GM21360 (cell line): ENCODE measurements at regions not wholly inside any gene's neighbourhood (a gene's known extent, or its start where the extent isn't known, plus 50 kb on each side); places are given as distances from the start of the nearest gene placed in this dataset.
"Not testable (repeated sequence)": the region's sequence is repeated elsewhere in the genome, so short reads cannot be mapped to it uniquely, and the experiment has no call there.

Source experiments
- ATAC-seq: cut with Tn5 transposase; IDR thresholded peaks from one replicate; pipeline ENCODE4 v1.9.1; 2021; ENCODE audit warnings: mild to moderate bottlenecking, moderate library complexity; ENCODE audit not compliant: unreplicated experiment

DNA sequence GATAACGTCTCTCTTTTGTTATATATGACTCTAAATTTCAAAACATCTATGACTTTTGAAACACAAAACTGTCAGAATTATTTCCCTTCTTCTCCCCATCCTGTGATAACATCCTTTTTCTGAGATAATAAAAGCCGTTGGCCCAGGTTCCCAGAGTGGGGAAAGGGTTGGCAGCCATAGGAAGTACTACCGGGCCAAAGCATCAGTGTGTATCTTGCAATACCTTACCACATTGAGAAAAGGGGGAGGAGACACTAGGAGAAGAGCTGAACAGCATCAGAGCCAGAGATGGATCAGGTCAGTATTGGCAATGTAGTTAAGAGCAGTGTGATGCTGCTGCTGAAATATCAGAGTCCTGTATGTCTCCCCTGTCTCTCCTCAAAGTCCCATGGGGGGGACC is 210.0 kb upstream of the PROK2 start:
- no peak for ATAC-seq

DNA sequence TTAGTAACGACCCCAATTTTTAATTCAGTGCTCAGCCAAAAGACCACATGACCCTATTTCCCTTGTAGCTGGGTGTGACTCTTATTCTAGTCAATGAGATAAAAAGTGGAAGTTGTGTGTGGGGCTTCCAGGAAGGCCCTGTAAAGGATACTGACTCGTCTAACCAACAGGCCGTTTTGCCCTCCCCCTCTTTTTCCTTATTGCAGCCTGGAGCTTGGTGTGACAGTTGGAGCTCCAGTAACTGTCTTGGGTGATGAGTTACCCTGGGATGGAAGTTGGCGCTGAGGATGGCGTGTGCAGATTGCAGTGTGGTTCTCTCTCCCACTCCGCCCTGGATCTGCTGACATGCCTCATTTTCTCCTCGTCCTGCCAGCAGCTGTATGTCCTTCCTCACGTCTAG is 209.3 kb upstream of the PROK2 start:
- no peak for ATAC-seq

DNA sequence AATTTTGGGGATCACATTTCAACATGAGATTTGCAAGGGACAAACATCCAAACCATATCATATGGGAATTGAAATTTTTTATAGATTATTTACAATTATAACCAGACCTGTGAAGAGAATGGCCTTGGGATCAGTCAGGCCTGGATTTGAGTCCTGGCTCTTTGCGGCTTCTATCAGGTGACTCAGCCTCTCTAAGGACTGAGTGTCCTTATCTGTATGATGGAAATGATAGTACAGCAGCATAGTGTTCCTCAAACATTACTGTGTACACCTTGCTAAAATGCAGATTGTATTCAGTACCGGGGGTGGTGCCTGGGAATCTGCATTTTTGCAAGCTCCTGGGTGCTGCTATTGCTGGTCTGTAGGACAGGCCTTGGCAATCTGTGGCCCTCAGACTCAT is 206.7 kb upstream of the PROK2 start:
- ATAC-seq: no peak

DNA sequence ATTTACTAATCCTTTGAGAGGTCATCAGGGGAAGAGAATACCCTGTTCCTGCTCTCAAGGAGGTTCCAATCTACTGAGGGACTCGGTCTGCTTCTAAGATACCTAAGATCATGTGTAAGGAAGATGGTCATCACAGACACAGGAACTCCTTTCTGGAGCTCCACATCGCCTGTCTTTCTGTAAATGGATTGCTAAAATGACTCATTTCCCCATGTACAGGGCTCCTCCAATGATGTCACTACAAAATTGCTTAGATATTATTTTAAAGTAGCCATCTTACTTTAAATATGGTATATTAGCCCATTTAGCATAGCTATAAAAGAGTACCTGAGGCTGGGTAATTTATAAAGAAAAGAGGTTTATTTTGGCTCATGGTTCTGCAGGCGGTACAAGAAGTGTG is 206.1 kb upstream of the PROK2 start:
- no peak for ATAC-seq

DNA sequence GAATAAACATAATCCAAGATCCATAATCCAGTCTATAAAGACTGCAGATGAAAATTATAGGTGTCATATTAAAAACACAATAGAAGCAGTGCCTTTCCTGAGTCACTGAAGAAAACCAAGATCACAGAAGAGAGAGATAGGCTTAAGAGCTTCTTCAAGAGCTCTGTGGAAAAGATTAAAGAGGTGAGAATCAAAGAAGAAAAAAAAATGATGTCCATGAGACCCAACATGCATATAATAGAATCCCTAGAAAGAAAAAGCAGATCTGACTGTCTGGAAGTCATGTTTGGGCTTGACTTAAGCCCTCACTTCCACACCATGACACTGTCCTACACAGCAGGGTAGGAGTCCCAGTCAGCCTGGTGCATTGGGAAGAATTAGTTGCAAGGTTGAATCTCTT is 205.6 kb upstream of the PROK2 start:
- no peak for ATAC-seq

DNA sequence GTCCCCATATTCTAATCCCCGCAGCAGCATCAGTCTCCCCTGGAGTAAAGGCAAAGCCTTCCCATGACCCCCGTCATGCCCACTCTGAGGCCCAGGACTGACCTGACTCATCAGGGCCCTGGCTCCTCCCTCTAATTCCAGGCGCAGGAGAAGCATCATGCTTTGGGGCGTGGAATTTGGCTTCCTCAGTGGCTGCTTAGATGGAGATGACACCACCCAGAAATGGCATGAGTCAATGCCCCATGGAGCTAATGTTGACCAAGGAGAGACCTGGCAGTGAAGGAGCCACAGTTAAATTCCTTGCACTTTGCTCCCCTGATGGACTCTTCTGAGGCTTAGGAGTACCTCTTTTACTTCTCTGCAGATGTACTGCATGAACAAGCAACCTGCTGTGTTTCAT is 204.2 kb upstream of the PROK2 start:
- no peak for ATAC-seq

DNA sequence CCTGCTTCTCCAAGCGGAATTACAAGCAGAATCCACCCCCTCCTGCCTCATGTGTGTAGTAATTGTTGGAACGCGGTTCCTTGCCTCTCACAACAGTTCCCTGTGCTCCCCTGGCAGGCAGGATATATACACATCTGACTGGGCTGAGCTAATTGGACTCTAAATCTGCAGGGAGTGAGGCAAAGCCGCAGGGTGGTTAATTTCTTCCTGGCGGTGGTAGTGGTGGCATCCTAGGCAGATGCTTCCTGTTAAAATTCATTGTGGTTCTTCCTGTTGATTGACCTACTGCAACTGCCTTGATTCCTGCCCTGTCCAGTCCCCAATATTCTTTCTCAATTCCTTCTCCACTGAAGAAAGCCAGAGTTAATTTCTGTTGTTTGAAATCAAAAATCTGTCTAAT is 202.9 kb upstream of the PROK2 start:
- no peak for ATAC-seq

DNA sequence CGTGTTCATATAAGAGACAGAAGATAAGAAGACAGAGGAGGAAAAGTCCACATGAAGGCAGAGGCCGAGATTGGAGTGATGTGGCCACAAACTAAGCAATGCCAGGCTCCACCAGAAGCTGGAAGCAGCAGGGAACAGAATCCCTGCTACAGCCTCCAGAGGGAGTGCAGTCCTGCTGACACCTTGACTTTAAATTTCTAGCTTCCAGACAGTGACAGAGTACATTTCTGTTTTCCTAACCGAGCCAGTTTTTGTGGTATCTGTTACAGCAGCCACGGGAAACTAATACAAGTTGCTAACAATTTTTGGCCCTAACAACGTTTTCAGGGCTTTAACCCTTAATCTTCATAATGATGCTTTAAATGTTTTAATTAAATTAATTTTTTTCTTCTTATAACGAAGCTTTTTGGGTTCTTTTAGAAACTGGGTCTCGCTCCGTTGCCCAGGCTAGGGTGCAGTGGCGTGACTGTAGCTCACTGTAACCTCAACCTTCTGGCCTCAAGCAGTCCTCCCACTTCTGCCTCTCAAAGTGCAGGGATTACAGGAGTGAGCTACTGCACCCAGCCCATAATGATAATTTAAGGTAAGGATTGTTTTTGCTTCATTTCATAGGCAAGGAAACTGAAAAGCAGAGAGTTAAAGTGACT is 202.3 kb upstream of the PROK2 start:
- ATAC-seq: no peak

DNA sequence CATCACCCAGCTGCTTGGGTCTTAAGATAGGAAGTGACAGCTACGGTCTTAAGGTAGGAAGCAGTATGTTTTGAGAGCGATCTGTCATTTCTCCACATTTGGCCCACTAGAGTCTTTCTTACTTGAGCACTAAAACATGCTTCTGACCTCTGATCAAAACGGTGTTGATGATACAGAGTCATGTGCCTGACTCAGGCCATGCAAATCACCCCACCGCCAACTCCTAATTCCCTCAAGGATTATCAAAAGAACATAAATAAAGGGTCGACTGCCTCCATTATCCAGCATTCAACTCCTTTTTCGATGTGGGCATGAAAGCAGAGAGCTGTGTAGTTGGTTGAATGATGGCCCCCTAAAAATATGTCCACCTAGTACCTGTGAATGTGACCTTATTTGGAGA is 201.7 kb upstream of the PROK2 start:
- ATAC-seq: no peak

DNA sequence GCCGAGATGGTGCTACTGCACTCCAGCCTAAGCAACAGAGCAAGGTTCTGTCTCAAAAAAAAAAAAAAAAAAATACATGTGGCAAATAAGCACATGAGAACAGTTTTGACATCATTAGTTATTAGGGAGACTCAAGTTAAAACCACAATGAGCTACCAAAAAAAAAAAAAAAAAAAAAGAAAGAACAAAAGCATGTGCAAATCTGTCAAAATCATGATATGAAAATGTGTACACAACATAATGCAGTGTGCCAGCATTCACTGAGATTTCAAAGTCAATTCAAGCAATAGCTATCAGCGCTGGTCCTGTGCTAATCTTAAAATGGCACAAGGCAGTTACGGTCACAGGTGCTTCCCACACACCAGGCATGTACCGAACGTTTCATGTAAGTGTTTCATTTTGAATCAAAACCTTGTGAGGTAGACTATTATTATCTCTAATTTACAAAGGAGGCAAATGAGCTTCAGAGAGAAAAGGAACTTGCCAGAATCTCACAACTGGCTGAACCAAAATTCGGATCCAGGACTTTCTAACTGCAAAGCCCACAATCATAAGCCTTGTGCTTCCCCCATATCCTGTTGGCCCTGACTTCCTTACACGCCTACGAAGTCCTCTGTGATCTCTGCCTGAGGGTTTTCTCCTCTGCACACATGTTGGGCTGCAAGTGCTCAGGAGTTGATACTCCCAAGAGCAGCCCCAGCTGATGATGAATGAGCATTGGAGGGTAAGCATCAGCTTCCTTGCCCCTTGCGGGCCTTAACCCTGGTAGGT is 200.1 kb upstream of the PROK2 start:
- ATAC-seq: peak; percentile 86

DNA sequence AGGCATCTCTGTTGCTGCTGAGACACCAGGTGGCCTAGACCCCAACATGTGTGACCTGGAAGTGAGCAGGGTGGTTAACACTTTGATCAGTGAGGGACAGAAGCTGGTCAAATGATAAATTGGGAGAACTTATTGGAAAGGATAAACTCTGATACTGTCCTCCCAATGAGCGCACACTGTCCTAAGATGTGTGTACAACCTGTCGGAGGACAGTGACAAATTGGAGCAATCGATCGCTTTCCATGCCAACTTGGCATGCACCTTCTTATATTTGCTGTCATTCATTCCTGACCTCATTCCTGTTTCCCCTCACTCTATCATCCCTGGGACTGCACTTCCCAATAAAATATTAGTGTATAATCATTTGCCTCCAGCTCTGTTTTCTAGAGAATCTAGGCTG is 198.7 kb upstream of the PROK2 start:
- ATAC-seq: no peak

DNA sequence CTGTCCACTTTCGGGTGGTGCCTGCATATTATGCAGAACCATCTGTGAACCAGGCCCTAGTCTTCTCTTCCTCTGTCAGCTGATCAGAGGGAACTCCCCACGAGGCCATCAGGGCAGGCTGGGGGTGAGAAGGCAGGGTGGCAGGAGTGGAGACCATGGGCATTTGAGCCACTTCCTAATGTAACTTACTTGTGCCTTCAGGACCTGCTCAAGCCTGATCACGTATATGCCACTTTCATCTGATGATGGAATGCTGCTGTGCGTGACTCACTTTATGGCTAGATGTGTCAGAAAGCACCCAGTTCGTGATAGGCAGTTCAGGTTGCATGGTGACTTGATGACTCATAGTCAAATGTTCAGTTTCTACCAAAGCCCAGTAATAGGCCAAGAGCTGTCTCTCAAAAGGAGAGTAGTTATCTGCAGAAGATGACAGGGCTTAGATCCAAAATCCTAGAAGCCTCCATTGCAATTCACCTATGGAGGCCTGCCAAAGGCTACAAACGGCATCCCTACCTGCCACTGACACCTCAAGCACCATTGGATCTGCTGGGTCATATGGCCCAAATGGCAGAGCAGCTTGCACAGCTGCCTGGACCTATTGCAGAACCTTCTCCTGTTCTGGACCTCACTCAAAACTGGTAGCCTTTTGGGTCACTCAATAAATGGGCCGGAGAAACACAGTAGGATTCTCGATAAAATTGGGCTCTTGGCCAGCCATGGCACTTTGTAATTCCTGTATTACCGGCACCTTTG is 197.7 kb upstream of the PROK2 start:
- ATAC-seq: not testable (repeated sequence)

DNA sequence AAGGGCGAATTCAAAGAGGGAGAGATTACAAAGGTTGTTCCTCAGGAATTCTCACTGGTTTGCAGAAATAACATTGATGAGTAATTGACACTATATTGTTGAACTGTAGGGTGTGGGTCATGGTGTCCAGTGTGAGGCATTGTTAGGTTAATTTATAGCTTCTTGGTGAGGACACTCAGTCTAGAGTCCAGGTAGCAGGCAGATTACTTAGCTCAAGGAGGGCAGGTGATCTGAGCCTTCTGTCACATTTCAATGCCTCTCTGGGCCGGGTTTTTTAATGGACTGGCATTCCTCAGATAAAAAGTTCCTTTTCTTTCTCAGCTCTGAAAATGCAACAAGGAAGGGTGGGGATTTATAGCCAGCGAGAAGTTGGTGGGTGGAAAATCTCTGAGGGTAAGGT is 194.2 kb upstream of the PROK2 start:
- no peak for ATAC-seq

DNA sequence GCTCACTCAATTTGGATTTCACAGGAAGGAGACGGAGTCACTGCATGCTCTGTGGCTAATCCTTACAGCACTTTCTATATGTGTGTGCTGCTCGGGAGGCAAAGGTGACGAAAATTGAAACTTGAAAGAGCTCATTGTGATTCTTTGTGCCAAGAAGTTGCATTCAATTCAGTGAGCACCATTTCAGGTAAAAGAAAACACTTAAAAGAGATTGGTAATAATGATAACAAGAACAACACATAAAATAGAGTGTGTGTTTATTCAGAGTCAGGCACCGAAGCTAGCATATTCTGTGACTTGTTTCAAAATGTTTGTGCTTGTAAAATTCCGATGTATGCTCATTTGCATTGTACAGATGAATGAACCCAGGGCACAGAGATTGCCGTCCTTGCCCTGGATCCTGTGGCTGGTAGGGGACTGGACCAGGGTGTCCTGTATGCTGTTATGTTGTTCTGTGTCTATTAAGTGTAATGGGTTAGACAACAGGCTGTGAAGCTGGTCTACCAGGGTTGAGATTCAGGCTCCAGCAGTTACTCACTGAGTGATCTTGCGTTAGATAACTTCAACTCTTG is 193.3 kb upstream of the PROK2 start:
- ATAC-seq: peak; percentile 88

DNA sequence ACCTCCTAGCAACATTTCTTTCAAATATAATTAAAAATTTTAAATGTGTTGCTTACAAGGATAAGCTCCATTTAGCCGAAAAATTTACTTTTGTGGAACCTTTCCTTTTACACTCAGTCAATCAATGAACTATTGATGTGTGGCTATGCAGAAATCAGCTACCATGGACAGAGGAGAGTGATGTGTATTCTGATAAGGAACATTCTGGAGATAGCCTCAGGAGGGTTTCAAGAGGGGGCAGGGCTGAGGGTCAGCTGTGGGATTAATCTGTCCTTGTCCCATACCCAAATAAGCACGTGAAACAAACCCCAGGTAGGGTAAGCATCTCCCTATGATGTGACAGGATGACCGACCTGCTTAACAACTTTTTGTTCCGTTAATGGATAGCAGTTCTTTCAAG is 192.6 kb upstream of the PROK2 start:
- no peak for ATAC-seq

DNA sequence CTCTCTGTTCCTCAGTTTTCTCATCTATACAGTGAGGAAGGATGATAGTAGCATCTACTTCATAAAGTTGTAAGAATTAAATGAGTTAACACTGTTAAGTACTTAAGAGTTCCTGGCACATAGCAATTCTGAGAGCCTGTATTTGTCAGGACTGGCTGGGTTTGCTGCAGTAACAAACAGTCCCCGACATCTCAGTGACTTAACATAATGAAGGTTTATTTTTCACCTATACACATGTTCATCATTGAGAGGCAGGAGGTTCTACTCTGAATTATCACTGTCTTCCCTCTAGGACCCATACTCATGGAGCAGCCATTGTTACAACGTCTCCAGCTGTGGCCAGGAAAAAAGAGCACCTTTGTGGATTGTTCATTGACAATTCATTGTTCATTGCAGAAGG is 190.6 kb upstream of the PROK2 start:
- no peak for ATAC-seq

DNA sequence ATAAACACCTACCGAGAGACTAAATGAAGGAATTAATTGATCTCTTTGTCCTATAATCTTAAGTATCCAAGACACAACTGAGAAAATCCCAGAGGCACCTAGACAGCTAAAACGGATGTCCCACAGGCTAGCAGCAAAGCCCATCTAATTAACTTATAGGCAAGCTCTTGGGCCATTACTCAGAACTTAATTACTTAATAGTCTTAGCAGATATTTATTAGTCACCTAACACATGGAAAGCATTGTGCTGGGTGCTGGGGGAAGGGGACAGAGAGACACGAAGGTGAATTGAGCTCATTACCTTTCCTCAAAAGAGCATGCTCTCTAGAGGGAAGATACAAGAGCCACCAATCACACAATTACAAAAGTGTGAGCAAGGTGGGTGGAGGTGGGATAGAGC is 189.8 kb upstream of the PROK2 start:
- ATAC-seq: no peak

DNA sequence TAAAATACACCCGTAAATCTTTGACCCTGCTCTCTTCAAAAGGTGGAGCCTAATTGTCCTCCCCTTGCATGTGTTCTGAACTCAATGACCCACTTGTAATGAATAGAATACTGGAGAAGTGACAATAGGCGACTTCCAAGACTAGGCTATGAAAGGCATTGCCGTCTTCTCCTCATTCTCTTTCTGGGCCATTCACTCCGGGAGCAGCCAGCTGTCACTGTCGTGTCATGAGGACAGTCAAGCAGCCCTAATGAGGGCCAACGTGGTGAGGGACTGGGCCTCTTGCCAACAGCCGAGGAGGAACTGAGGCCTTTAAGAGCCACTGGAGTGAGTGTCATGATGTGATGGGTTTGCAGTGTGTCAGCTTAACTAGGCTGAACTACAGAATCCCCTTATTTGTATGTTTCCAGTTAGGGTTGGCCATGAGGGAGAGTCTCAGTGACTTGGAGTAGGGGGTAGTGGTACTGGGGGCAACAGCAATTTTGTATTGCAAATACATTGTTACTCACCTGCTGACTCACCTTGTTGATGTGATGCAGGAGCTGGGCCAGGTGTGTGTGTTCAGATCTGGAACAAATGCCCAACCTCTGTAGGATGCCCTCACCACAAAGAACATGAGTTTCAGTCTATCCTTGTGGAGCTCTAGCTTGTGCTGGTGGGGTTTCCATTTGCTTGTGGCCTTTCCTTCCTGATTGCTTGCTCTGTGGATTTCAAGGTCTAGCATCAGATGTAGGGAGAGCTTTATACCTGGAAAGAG is 188.5 kb upstream of the PROK2 start:
- no peak for ATAC-seq

DNA sequence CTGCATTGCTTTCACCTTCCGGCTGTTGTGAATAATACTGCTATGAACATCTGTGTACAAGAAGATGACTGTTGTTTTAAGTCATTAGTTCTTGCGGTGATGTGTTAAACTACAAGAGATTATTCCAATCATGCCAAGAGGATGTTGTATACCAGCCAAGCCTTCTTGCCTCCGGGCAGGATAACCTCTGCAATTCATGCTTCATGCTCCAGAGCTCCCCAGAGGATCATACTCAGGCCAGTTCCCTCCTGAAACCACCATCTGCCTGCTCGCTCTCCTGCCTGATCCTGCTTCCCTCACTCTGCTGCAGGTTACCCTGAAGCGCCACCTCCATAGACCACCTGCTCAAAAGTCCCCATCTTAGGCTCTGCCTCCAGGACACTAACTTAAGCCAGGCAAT is 187.1 kb upstream of the PROK2 start:
- ATAC-seq: no peak

DNA sequence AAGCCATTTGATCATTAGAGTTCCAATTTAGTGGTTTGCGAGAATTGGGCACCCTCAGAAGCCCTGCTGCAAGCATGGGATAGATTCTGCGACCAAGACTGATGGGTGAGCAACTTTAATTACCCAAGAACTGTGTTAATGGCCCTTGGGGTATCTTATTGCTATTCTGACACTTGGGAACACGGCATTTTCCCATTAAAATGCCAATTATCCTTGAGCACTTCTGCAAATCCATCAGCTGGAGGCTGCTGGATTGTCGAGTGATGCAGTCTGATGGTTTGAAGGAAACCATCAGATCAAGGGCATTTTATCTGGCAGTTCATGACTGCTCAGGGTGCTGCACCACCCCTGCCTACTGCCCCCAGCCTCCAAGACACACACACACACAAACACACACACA is 183.6 kb upstream of the PROK2 start:
- no peak for ATAC-seq

DNA sequence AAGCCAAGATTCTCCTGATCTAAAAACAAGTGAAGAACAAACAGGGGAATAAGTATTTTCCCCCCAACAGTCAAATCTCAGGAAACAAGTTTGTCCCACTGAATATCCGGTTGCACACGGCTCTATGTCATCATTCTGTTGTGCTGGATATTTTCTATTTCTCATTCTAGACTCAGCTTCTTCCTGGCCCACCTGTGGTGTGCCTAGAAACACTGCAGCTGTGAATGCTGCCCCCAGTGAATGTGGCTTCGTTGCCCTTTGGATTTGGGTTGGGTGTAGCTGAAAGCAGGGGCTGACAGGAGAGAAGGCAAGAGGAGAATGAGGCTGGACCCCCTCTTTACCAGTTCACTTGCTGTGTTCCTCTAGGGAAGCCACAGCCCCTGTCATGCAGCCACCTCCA is 181.2 kb upstream of the PROK2 start:
- no peak for ATAC-seq
